ENCODE measurements at regions not wholly inside any gene's neighbourhood (a gene's known extent, or its start where the extent isn't known, plus 50 kb on each side); places are given as distances from the start of the nearest gene placed in this dataset.
"Not testable (repeated sequence)": the region's sequence is repeated elsewhere in the genome, so short reads cannot be mapped to it uniquely, and the experiment has no call there.

DNA sequence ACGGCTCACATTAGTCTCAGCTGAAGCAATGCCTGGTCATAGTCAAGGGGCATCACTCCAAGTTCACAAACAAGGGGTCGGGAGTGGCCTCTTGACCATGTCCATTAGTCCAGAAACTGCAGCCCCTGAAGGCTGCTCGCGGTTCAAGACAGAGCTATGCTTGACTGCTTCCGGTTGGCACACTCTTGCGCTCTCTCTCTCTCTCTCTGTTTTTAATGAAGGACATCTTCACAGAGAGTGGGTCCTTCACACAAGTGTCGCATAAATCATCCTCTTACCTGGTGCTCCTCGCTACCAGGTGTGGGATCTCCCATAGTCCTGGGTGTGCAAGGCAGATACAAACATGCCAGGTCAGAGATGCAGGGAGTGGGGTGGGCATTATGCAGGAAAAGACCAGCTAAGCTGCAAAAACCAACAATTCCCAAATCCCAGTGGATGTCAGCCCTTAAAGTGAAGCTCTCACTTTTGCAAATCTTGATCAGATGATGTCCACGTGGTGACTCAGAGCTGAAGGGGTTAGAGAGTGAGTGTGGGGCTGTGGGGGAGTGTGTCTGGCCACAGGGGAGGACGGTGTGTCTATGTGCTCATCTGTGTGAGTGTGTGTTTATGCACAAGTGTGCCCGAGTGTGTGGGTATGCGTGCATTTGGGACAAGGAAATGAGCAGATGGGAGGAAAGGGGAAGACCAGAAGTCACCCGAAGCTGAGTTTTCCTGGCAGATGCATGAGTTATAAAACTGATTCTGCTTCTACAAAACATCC lies 83.7 kb upstream of the PPP2R2D start:
- no peaks in the 10 kb centered on the region for H3K4me1 Mint-ChIP-seq (ENCODE audit: low read depth)
- DNase-seq (ENCODE audit: low spot score), result no peak
- H3K9me3 Mint-ChIP-seq, result no peaks in the 10 kb centered on the region
- H3K27me3 Mint-ChIP-seq (ENCODE audit: insufficient read depth), result no peaks in the 10 kb centered on the region
- no peak overlapping the region for H3K27ac Mint-ChIP-seq
- intact Hi-C loops (cut with micrococcal nuclease), result no loop called here
- no peaks in the 10 kb centered on the region for H3K36me3 Mint-ChIP-seq (ENCODE audit: low read depth)
- no peak overlapping the region for H3K4me3 Mint-ChIP-seq

DNA sequence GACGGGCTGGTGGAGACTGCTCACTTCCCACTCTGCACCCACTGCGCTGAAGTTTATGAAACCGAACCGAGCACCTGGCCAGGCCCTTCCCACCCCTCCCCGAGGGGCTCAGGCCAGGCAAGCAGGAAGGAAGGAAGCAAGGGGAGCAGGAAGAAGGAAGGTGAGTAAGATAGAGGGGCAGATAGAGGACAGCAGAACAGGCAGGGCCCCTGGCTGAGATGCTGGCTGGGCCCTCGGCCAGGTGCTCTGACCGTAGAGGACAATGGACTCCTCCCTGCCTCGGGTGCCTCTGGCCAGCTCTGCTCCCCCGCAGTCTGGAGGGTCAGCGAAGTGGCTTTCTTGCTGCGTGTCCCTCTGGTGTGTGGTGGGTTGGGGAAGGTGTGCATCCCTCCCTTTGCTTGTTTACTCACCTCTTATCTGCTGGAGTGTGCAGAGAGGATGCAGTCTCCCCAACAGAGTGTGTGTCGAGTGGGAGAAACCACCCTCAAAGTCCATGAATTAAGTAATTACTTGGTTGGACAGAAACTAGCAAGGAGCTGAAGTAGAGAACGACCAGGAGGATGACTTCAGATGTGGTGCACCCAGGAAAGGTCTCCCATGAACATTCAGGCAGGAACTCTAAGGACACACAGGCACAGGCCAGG lies 82.8 kb upstream of the PPP2R2D start:
- no peak for DNase-seq (ENCODE audit: low spot score)
- intact Hi-C loops (cut with micrococcal nuclease), result no loop called here
- H3K36me3 Mint-ChIP-seq (ENCODE audit: low read depth), result no peaks in the 10 kb centered on the region
- no peak overlapping the region for H3K27ac Mint-ChIP-seq
- no peaks in the 10 kb centered on the region for H3K27me3 Mint-ChIP-seq (ENCODE audit: insufficient read depth)
- H3K9me3 Mint-ChIP-seq, result no peaks in the 10 kb centered on the region
- H3K4me3 Mint-ChIP-seq, result no peak overlapping the region
- H3K4me1 Mint-ChIP-seq (ENCODE audit: low read depth), result no peaks in the 10 kb centered on the region

DNA sequence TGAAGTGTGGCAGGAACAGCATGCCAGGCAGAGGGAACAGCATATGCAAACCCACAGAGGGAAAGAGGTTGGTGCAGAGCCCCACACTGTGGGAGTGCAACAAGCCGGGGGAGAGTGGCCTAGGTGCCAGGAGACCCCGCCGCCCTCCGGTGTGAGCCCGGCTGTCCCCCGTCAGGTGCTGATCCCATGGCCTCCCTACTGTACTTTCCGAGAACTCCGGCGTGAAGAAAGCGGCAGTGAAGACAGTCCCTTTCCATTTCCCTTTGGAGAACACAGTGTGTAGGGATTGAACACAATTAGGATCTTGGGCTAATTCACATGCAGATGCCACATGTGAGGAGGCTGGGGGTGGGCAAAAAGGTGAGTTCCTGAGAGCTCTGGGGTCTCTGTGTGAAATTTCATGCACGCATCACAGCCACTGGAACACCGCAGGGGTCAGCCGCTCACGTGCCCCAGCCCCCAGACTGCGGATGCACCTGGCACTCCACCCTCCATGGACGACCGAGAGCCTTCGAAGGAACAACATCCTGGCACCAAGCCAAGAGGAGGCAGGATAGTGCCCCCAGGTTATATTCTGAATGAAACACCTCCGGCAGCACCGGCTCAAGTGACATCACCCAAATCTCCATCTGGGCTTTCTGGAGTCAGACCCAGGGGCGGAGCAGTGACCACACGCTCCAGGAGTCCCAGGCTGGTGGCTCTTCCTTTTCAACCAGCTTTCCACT lies 82.1 kb upstream of the PPP2R2D start:
- DNase-seq (ENCODE audit: low spot score), result no peak
- Mint-ChIP-seq H3K9me3 (no peaks in the 10 kb centered on the region), H3K4me1 (ENCODE audit: low read depth) (no peaks in the 10 kb centered on the region), H3K27me3 (ENCODE audit: insufficient read depth) (no peaks in the 10 kb centered on the region), H3K27ac (no peak overlapping the region), H3K36me3 (ENCODE audit: low read depth) (no peaks in the 10 kb centered on the region), H3K4me3 (no peak overlapping the region)
- intact Hi-C loops (cut with micrococcal nuclease), result no loop called here

- Mint-ChIP-seq H3K9me3 (no peaks in the 10 kb centered on the region), H3K27ac (no peak overlapping the region), H3K4me1 (ENCODE audit: low read depth) (no peaks in the 10 kb centered on the region), H3K4me3 (no peak overlapping the region), H3K36me3 (ENCODE audit: low read depth) (no peaks in the 10 kb centered on the region), H3K27me3 (ENCODE audit: insufficient read depth) (no peaks in the 10 kb centered on the region)
- intact Hi-C loops (cut with micrococcal nuclease), result no loop called here
- DNase-seq (ENCODE audit: low spot score), result no peak
Observed at GRCh38 chr10:131819241-131820072, 81.4 kb upstream of the PPP2R2D start.

- Mint-ChIP-seq H3K27me3 (ENCODE audit: insufficient read depth) (peaks cover 2% of the 10 kb centered on the region), H3K4me3 (no peak overlapping the region), H3K9me3 (no peaks in the 10 kb centered on the region), H3K4me1 (ENCODE audit: low read depth) (no peaks in the 10 kb centered on the region), H3K36me3 (ENCODE audit: low read depth) (no peaks in the 10 kb centered on the region), H3K27ac (no peak overlapping the region)
- intact Hi-C loops (cut with micrococcal nuclease), result no loop called here
- no peak for DNase-seq (ENCODE audit: low spot score)
Observed at GRCh38 chr10:131820626-131821025, 80.2 kb upstream of the PPP2R2D start.

DNA sequence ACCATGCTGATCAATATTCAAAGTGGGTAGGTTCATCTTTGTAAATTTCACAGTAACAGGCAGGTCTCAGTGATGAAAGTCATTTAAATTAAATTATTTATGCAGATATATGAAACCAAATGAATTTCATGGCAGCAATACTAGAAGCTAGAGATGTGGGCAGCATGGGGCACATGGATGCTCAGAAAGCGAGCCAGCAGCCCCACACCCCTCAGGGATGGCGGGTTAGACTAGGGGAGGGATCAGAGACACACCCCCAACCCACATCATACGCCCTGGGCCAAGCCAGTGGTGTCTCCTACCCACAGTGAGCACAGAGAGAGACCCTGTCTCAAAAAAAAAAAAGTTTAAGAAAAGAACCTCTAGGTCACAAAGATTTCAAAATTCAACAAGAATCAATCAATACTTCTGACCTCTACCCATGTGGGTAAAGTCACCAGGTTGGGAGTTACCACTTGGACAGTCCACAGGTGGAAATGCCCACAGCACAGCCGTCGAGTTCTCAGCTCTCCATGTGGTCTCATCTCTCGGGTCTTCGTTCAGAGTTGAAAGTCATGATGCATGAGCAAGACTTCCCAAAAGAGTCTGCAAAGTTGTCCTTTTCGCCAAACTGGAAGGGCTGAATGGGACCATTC lies 79.3 kb upstream of the PPP2R2D start:
- H3K36me3 Mint-ChIP-seq (ENCODE audit: low read depth), result no peaks in the 10 kb centered on the region
- no peak overlapping the region for H3K4me3 Mint-ChIP-seq
- intact Hi-C loops (cut with micrococcal nuclease), result no loop called here
- H3K9me3 Mint-ChIP-seq, result no peaks in the 10 kb centered on the region
- no peak for DNase-seq (ENCODE audit: low spot score)
- H3K27ac Mint-ChIP-seq, result no peak overlapping the region
- no peaks in the 10 kb centered on the region for H3K4me1 Mint-ChIP-seq (ENCODE audit: low read depth)
- peaks cover 2% of the 10 kb centered on the region for H3K27me3 Mint-ChIP-seq (ENCODE audit: insufficient read depth)

DNA sequence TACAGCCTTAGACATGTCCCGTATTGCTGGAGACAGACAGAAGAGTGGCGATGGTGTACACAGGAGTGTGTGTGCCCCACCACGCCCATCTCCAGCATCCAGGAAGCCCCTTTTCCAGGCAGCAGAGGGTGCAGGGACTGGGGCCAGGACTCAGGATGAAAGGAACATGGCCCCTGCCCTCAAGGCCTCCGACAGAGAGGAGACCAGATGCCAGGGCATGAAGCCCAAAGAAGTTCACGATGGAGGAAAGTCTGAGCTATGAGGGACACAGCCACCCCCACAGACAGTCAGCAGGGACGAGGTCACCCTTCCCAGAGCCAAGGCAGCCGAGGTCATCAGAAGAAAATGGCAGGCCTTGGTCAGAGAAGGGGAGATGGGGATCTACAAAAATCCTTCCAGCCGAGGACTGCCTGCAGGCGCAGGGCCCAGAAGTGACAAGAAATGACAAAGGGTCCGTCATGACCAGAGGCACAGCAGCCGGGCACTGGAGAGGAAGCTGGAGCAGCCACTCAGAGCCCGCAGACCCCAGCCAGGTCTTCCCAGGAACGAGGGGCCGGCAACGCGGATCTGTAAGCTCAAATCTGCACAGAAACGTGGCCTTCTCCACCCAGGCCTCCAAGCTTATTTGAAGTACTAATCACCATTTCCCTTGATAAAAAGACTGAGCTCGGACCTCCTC lies 78.7 kb upstream of the PPP2R2D start:
- intact Hi-C loops (cut with micrococcal nuclease), result no loop called here
- DNase-seq (ENCODE audit: low spot score), result no peak
- Mint-ChIP-seq H3K4me1 (ENCODE audit: low read depth) (no peaks in the 10 kb centered on the region), H3K27ac (no peak overlapping the region), H3K4me3 (no peak overlapping the region), H3K36me3 (ENCODE audit: low read depth) (no peaks in the 10 kb centered on the region), H3K9me3 (no peaks in the 10 kb centered on the region), H3K27me3 (ENCODE audit: insufficient read depth) (peaks cover 2% of the 10 kb centered on the region)

DNA sequence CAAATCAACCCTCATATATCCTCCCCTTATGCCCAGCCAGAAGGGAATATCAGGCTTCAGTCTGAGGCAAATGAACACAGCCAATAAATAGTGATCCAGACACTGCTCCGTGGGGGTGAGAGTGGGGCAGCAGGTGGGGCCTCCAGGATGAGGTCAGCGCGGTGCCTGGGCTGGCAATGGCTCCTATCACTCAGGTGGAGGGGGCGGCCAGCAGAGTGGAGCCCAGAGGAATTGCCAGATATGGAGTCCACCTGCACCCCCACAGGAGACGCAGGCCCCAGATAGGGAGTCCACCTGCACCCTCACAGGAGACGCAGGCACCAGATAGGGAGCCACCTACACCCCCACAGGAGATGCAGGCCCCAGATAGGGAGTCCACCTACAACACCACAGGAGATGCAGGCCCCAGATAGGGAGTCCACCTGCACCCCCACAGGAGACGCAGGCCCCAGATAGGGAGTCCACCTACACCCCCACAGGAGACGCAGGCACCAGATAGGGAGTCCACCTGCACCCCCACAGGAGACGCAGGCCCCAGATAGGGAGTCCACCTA lies 78.0 kb upstream of the PPP2R2D start:
- Mint-ChIP-seq H3K4me3 (no peak overlapping the region), H3K27me3 (ENCODE audit: insufficient read depth) (peaks cover 2% of the 10 kb centered on the region), H3K27ac (no peak overlapping the region), H3K9me3 (no peaks in the 10 kb centered on the region), H3K4me1 (ENCODE audit: low read depth) (no peaks in the 10 kb centered on the region), H3K36me3 (ENCODE audit: low read depth) (no peaks in the 10 kb centered on the region)
- intact Hi-C loops (cut with micrococcal nuclease), result no loop called here
- no peak for DNase-seq (ENCODE audit: low spot score)

DNA sequence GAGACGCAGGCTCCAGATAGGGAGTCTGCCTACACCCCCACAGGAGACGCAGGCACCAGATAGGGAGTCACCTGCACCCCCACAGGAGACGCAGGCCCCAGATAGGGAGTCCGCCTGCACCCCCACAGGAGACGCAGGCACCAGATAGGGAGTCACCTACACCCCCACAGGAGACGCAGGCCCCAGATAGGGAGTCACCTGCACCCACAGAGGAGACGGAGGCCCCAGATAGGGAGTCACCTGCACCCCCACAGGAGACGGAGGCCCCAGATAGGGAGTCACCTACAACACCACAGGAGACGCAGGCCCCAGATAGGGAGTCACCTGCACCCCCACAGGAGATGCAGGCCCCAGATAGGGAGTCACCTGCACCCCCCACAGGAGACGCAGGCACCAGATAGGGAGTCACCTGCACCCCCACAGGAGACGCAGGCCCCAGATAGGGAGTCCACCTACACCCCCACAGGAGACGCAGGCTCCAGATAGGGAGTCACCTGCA lies 77.2 kb upstream of the PPP2R2D start:
- DNase-seq (ENCODE audit: low spot score); H3K4me3 Mint-ChIP-seq; H3K9me3 Mint-ChIP-seq; H3K36me3 Mint-ChIP-seq (ENCODE audit: low read depth); H3K27me3 Mint-ChIP-seq (ENCODE audit: insufficient read depth); H3K4me1 Mint-ChIP-seq (ENCODE audit: low read depth); intact Hi-C loops (cut with micrococcal nuclease); H3K27ac Mint-ChIP-seq: not testable (repeated sequence)

DNA sequence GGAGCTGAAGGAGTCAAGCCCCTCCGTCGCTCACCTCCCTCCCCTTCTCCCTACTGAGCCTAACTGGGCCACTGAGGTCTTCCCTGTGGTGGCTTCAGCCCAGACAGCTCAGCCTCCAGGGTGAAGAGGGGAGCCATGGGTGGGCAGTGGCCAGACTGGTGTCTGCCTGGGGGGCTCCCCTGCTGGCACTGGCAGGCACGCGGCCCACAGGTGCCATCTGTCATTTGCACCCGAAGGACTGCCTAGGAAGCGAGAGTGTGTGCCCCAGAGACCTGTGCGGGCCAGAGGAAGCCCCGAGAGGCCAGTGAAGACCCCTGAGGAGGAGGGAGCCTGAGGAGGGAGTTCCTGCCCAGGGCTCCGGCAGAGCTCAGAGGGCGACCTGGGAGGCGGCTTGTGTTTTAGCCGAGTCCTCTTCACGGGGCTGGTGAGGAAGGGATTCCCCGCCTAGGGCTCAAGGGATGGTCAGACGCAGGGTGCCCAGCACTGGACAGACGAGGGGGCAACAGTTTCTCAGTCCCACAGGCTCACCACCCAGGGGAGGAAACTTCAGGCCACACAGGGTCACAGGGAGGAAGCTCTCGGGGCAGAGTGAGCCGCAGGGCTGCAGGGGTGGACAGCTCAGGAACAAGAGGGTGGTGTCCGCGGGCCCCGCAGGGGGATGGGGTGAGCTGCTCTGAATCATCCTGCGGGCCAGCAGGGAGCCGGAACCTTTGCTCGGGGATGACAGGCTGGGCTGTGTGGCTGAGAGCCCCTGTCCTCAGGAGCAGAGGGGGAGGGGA lies 76.2 kb upstream of the PPP2R2D start:
- intact Hi-C loops (cut with micrococcal nuclease), result no loop called here
- no peaks in the 10 kb centered on the region for H3K4me1 Mint-ChIP-seq (ENCODE audit: low read depth)
- H3K27me3 Mint-ChIP-seq (ENCODE audit: insufficient read depth), result peaks cover 2% of the 10 kb centered on the region
- H3K36me3 Mint-ChIP-seq (ENCODE audit: low read depth), result no peaks in the 10 kb centered on the region
- H3K9me3 Mint-ChIP-seq, result no peaks in the 10 kb centered on the region
- no peak overlapping the region for H3K4me3 Mint-ChIP-seq
- no peak for DNase-seq (ENCODE audit: low spot score)
- no peak overlapping the region for H3K27ac Mint-ChIP-seq

GRCh38 chr10:131825150-131825848 lies 75.5 kb upstream of the PPP2R2D start:
- no peak overlapping the region for H3K27ac Mint-ChIP-seq
- no peaks in the 10 kb centered on the region for H3K36me3 Mint-ChIP-seq (ENCODE audit: low read depth)
- peaks cover 2% of the 10 kb centered on the region for H3K27me3 Mint-ChIP-seq (ENCODE audit: insufficient read depth)
- H3K4me3 Mint-ChIP-seq, result no peak overlapping the region
- no peaks in the 10 kb centered on the region for H3K4me1 Mint-ChIP-seq (ENCODE audit: low read depth)
- H3K9me3 Mint-ChIP-seq, result no peaks in the 10 kb centered on the region
- intact Hi-C loops (cut with micrococcal nuclease), result no loop called here
- DNase-seq (ENCODE audit: low spot score), result no peak
